Activated naive CD4-positive, alpha-beta T cell treated with anti-CD3 and anti-CD28 coated beads, Interleukin-2, amount 50 U/mL, for 16 hours (primary cell): ENCODE measurements at regions not wholly inside any gene's neighbourhood (a gene's known extent, or its start where the extent isn't known, plus 50 kb on each side); places are given as distances from the start of the nearest gene placed in this dataset.
"Not testable (repeated sequence)": the region's sequence is repeated elsewhere in the genome, so short reads cannot be mapped to it uniquely, and the experiment has no call there.

Experiments
- DNase-seq: peaks from one replicate; pipeline ENCODE4 v3.0.0-alpha.2; 2020

- no peak for DNase-seq
Measured at GRCh38 chr11:70551351-70552166, 153.2 kb downstream of the CTTN start.

- no peak for DNase-seq
Measured at GRCh38 chr11:70552167-70553150, 154.1 kb downstream of the CTTN start.

GRCh38 chr11:70555078-70555477, 156.7 kb downstream of the CTTN start:
- DNase-seq: no peak

GRCh38 chr11:70556884-70557741, 158.8 kb downstream of the CTTN start:
- DNase-seq: no peak

- no peak for DNase-seq
Measured at GRCh38 chr11:70557742-70558485, 159.6 kb downstream of the CTTN start.

GRCh38 chr11:70558681-70559080, 160.4 kb downstream of the CTTN start:
- DNase-seq: no peak

- no peak for DNase-seq
Measured at GRCh38 chr11:70559516-70559915, 161.2 kb downstream of the CTTN start.

GRCh38 chr11:70560621-70561020, 162.3 kb downstream of the CTTN start:
- not testable (repeated sequence) for DNase-seq

- DNase-seq: no peak
Measured at GRCh38 chr11:70566768-70567530, 168.6 kb downstream of the CTTN start.

- no peak for DNase-seq
Measured at GRCh38 chr11:70567680-70568034, 169.3 kb downstream of the CTTN start.

- no peak for DNase-seq
Measured at GRCh38 chr11:70568035-70568813, 169.9 kb downstream of the CTTN start.

GRCh38 chr11:70568814-70569617, 170.7 kb downstream of the CTTN start:
- no peak for DNase-seq

GRCh38 chr11:70569618-70569890, 171.2 kb downstream of the CTTN start:
- no peak for DNase-seq

GRCh38 chr11:70569996-70570692, 171.8 kb downstream of the CTTN start:
- no peak for DNase-seq

- DNase-seq: no peak
Measured at GRCh38 chr11:70570693-70571395, 172.5 kb downstream of the CTTN start.

- no peak for DNase-seq
Measured at GRCh38 chr11:70572974-70573260, 174.6 kb downstream of the CTTN start.

GRCh38 chr11:70573701-70574151, 175.4 kb downstream of the CTTN start:
- no peak for DNase-seq

GRCh38 chr11:70574725-70575347, 176.5 kb downstream of the CTTN start:
- no peak for DNase-seq
